ENCODE measurements at regions not wholly inside any gene's neighbourhood (a gene's known extent, or its start where the extent isn't known, plus 50 kb on each side); places are given as distances from the start of the nearest gene placed in this dataset.

GRCh38 chr13:89925107-89925506 is 1422.4 kb upstream of the MIR17HG start:
- Mint-ChIP-seq H3K4me1 (ENCODE audit: low read depth) (no peaks in the 10 kb centered on the region), H3K27ac (no peak overlapping the region), H3K4me3 (no peak overlapping the region), H3K9me3 (peaks cover 3% of the 10 kb centered on the region), H3K27me3 (ENCODE audit: low read depth) (no peaks in the 10 kb centered on the region), H3K36me3 (ENCODE audit: low read depth) (no peaks in the 10 kb centered on the region)
- intact Hi-C loops (cut with micrococcal nuclease) = no loop called here
- DNase-seq = no peak
- CTCF ChIA-PET = no interaction called here

- Mint-ChIP-seq H3K4me1 (ENCODE audit: low read depth) (no peaks in the 10 kb centered on the region), H3K9me3 (peaks cover 16% of the 10 kb centered on the region), H3K36me3 (ENCODE audit: low read depth) (no peaks in the 10 kb centered on the region), H3K27ac (no peak overlapping the region), H3K27me3 (ENCODE audit: low read depth) (no peaks in the 10 kb centered on the region), H3K4me3 (no peak overlapping the region)
- CTCF ChIA-PET = no interaction called here
- intact Hi-C loops (cut with micrococcal nuclease) = no loop called here
- no peak for DNase-seq
These were observed 1416.6 kb upstream of the MIR17HG start for GRCh38 chr13:89930861-89931260.

GRCh38 chr13:89932902-89933301 is 1414.6 kb upstream of the MIR17HG start:
- H3K27me3 Mint-ChIP-seq (ENCODE audit: low read depth) = no peaks in the 10 kb centered on the region
- no peak overlapping the region for H3K27ac Mint-ChIP-seq
- H3K9me3 Mint-ChIP-seq = peaks cover 18% of the 10 kb centered on the region
- no peaks in the 10 kb centered on the region for H3K4me1 Mint-ChIP-seq (ENCODE audit: low read depth)
- intact Hi-C loops (cut with micrococcal nuclease) = no loop called here
- no peak for DNase-seq
- H3K36me3 Mint-ChIP-seq (ENCODE audit: low read depth) = no peaks in the 10 kb centered on the region
- H3K4me3 Mint-ChIP-seq = no peak overlapping the region
- CTCF ChIA-PET = no interaction called here

GRCh38 chr13:89936256-89936655 is 1411.2 kb upstream of the MIR17HG start:
- DNase-seq = no peak
- H3K27me3 Mint-ChIP-seq (ENCODE audit: low read depth) = no peaks in the 10 kb centered on the region
- no peak overlapping the region for H3K4me3 Mint-ChIP-seq
- no peaks in the 10 kb centered on the region for H3K36me3 Mint-ChIP-seq (ENCODE audit: low read depth)
- CTCF ChIA-PET = no interaction called here
- no peaks in the 10 kb centered on the region for H3K4me1 Mint-ChIP-seq (ENCODE audit: low read depth)
- H3K27ac Mint-ChIP-seq = no peak overlapping the region
- peaks cover 17% of the 10 kb centered on the region for H3K9me3 Mint-ChIP-seq
- intact Hi-C loops (cut with micrococcal nuclease) = no loop called here

GRCh38 chr13:89937420-89937819 is 1410.1 kb upstream of the MIR17HG start:
- Mint-ChIP-seq H3K36me3 (ENCODE audit: low read depth) (no peaks in the 10 kb centered on the region), H3K27ac (no peak overlapping the region), H3K4me3 (no peak overlapping the region), H3K4me1 (ENCODE audit: low read depth) (no peaks in the 10 kb centered on the region), H3K9me3 (peaks cover 15% of the 10 kb centered on the region), H3K27me3 (ENCODE audit: low read depth) (no peaks in the 10 kb centered on the region)
- DNase-seq = no peak
- CTCF ChIA-PET = no interaction called here
- intact Hi-C loops (cut with micrococcal nuclease) = no loop called here

GRCh38 chr13:89940383-89940782 is 1407.1 kb upstream of the MIR17HG start:
- Mint-ChIP-seq H3K36me3 (ENCODE audit: low read depth) (no peaks in the 10 kb centered on the region), H3K4me1 (ENCODE audit: low read depth) (no peaks in the 10 kb centered on the region), H3K27ac (no peak overlapping the region), H3K9me3 (peaks cover 6% of the 10 kb centered on the region), H3K27me3 (ENCODE audit: low read depth) (no peaks in the 10 kb centered on the region), H3K4me3 (no peak overlapping the region)
- intact Hi-C loops (cut with micrococcal nuclease) = no loop called here
- DNase-seq = no peak
- CTCF ChIA-PET = interaction anchor here (0.6 kb wide), 1 partner anchor 43 kb away, joined by 3 read pairs; no protein-coding TSS in a partner anchor

- Mint-ChIP-seq H3K9me3 (peaks cover 6% of the 10 kb centered on the region), H3K4me3 (no peak overlapping the region), H3K27ac (no peak overlapping the region), H3K36me3 (ENCODE audit: low read depth) (no peaks in the 10 kb centered on the region), H3K27me3 (ENCODE audit: low read depth) (no peaks in the 10 kb centered on the region), H3K4me1 (ENCODE audit: low read depth) (no peaks in the 10 kb centered on the region)
- no peak for DNase-seq
- intact Hi-C loops (cut with micrococcal nuclease) = no loop called here
- CTCF ChIA-PET = no interaction called here
These were observed 1404.3 kb upstream of the MIR17HG start for GRCh38 chr13:89943139-89943538.

GRCh38 chr13:89950225-89950624 is 1397.3 kb upstream of the MIR17HG start:
- peaks cover 9% of the 10 kb centered on the region for H3K9me3 Mint-ChIP-seq
- H3K27ac Mint-ChIP-seq = no peak overlapping the region
- no peaks in the 10 kb centered on the region for H3K27me3 Mint-ChIP-seq (ENCODE audit: low read depth)
- intact Hi-C loops (cut with micrococcal nuclease) = no loop called here
- DNase-seq = no peak
- H3K4me1 Mint-ChIP-seq (ENCODE audit: low read depth) = no peaks in the 10 kb centered on the region
- no peak overlapping the region for H3K4me3 Mint-ChIP-seq
- CTCF ChIA-PET = no interaction called here
- no peaks in the 10 kb centered on the region for H3K36me3 Mint-ChIP-seq (ENCODE audit: low read depth)

- no peaks in the 10 kb centered on the region for H3K27me3 Mint-ChIP-seq (ENCODE audit: low read depth)
- H3K9me3 Mint-ChIP-seq = peaks cover 7% of the 10 kb centered on the region
- no peak overlapping the region for H3K27ac Mint-ChIP-seq
- DNase-seq = no peak
- no peak overlapping the region for H3K4me3 Mint-ChIP-seq
- intact Hi-C loops (cut with micrococcal nuclease) = no loop called here
- CTCF ChIA-PET = no interaction called here
- no peaks in the 10 kb centered on the region for H3K4me1 Mint-ChIP-seq (ENCODE audit: low read depth)
- H3K36me3 Mint-ChIP-seq (ENCODE audit: low read depth) = no peaks in the 10 kb centered on the region
These were observed 1396.1 kb upstream of the MIR17HG start for GRCh38 chr13:89951341-89951740.

- intact Hi-C loops (cut with micrococcal nuclease) = no loop called here
- CTCF ChIA-PET = no interaction called here
- DNase-seq = no peak
- Mint-ChIP-seq H3K27me3 (ENCODE audit: low read depth) (no peaks in the 10 kb centered on the region), H3K4me1 (ENCODE audit: low read depth) (no peaks in the 10 kb centered on the region), H3K9me3 (peaks cover 5% of the 10 kb centered on the region), H3K36me3 (ENCODE audit: low read depth) (no peaks in the 10 kb centered on the region), H3K27ac (no peak overlapping the region), H3K4me3 (no peak overlapping the region)
These were observed 1393.9 kb upstream of the MIR17HG start for GRCh38 chr13:89953581-89953980.

GRCh38 chr13:89955773-89956172 is 1391.7 kb upstream of the MIR17HG start:
- no peak for DNase-seq
- Mint-ChIP-seq H3K4me3 (no peak overlapping the region), H3K9me3 (peaks cover 5% of the 10 kb centered on the region), H3K4me1 (ENCODE audit: low read depth) (no peaks in the 10 kb centered on the region), H3K27me3 (ENCODE audit: low read depth) (no peaks in the 10 kb centered on the region), H3K27ac (no peak overlapping the region), H3K36me3 (ENCODE audit: low read depth) (no peaks in the 10 kb centered on the region)
- intact Hi-C loops (cut with micrococcal nuclease) = no loop called here
- CTCF ChIA-PET = no interaction called here

- no peaks in the 10 kb centered on the region for H3K36me3 Mint-ChIP-seq (ENCODE audit: low read depth)
- H3K4me3 Mint-ChIP-seq = no peak overlapping the region
- DNase-seq = no peak
- peaks cover 5% of the 10 kb centered on the region for H3K9me3 Mint-ChIP-seq
- H3K27ac Mint-ChIP-seq = no peak overlapping the region
- H3K27me3 Mint-ChIP-seq (ENCODE audit: low read depth) = no peaks in the 10 kb centered on the region
- CTCF ChIA-PET = no interaction called here
- no peaks in the 10 kb centered on the region for H3K4me1 Mint-ChIP-seq (ENCODE audit: low read depth)
- intact Hi-C loops (cut with micrococcal nuclease) = no loop called here
These were observed 1388.4 kb upstream of the MIR17HG start for GRCh38 chr13:89959074-89959473.

- no peaks in the 10 kb centered on the region for H3K4me1 Mint-ChIP-seq (ENCODE audit: low read depth)
- H3K9me3 Mint-ChIP-seq = peaks cover 6% of the 10 kb centered on the region
- no peak overlapping the region for H3K4me3 Mint-ChIP-seq
- no peak for DNase-seq
- intact Hi-C loops (cut with micrococcal nuclease) = no loop called here
- H3K27ac Mint-ChIP-seq = no peak overlapping the region
- no peaks in the 10 kb centered on the region for H3K27me3 Mint-ChIP-seq (ENCODE audit: low read depth)
- CTCF ChIA-PET = no interaction called here
- no peaks in the 10 kb centered on the region for H3K36me3 Mint-ChIP-seq (ENCODE audit: low read depth)
These were observed 1382.2 kb upstream of the MIR17HG start for GRCh38 chr13:89965252-89965651.

GRCh38 chr13:89966524-89966923 is 1381.0 kb upstream of the MIR17HG start:
- DNase-seq = no peak
- Mint-ChIP-seq H3K27ac (no peak overlapping the region), H3K36me3 (ENCODE audit: low read depth) (no peaks in the 10 kb centered on the region), H3K4me1 (ENCODE audit: low read depth) (no peaks in the 10 kb centered on the region), H3K27me3 (ENCODE audit: low read depth) (no peaks in the 10 kb centered on the region), H3K9me3 (peaks cover 9% of the 10 kb centered on the region), H3K4me3 (no peak overlapping the region)
- CTCF ChIA-PET = no interaction called here
- intact Hi-C loops (cut with micrococcal nuclease) = no loop called here

All from activated naive CD4-positive, alpha-beta T cell treated with anti-CD3 and anti-CD28 coated beads for 36 hours (primary cell).